NCI-H2029 treated with DMSO at 0.1 percent for 48 hours (cell line): ENCODE measurements at regions not wholly inside any gene's neighbourhood (a gene's known extent, or its start where the extent isn't known, plus 50 kb on each side); places are given as distances from the start of the nearest gene placed in this dataset.

Source experiments
- DNase-seq: peaks from one replicate; lab custom pipeline; 2025; lab: John Stamatoyannopoulos, UW

DNA sequence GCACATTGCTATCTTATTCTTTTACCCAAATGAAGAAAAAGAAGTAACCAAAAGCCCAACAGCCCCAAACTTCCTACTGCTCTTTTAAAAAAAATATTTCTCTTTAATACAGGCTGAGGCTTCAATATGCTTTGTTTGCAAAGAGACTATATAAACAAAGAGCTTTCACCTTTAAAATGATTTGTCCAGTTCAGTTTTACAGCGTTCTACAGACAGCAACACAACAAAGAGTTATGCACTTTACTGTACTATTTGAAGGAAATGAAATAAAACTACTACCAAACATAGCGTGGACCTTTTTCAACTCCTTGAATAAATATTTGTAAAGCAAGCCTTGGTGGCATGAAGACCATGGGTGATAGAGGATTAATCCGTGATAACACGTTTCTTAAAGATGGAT, 151.2 kb downstream of the FGF9 start:
- no peak for DNase-seq

GRCh38 chr13:21823416-21823815, 152.5 kb downstream of the FGF9 start:
- DNase-seq = no peak

GRCh38 chr13:21823949-21824348, 153.1 kb downstream of the FGF9 start:
- DNase-seq = no peak

GRCh38 chr13:21825186-21825585, 154.3 kb downstream of the FGF9 start:
- no peak for DNase-seq

- no peak for DNase-seq
These were observed 154.9 kb downstream of the FGF9 start for GRCh38 chr13:21825801-21826200.

DNA sequence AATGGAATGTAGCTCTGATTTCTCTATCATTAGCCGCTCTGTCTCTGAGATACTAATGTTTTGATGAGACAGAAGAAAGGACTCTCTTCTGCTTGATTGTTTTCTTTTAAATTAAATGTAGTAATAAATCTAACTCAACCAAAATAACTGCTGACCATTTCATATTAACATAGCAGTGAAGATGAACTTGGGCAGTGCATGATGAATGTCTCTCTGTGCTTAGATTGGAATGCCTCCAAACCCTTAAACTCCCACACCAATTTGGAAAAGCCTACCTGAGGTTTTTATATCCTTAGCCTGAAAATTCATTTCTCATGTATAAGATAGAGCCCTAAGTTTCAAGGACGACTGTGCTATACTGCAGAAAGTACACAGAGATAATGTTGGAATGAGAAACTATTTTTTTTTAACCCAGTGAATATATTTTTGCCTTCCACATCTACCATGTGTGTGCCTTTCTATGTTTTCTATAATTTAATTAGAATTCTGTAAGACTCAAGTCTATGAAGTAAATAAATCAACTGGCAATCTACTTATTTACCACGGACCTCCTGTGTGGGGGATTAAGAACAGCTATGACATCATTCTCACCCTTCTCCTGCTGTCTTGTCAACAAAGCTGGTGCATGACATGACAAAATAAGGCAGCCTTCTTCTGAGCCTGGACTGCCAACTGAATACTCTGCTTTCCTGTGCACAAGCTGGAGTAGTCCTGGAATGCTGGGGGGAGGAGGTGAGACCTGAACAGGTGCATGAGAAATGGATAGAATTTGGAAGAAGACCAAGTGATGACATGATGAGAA, 155.5 kb downstream of the FGF9 start:
- DNase-seq = no peak

- DNase-seq = no peak
These were observed 160.9 kb downstream of the FGF9 start for GRCh38 chr13:21831654-21832324.

- no peak for DNase-seq
These were observed 163.0 kb downstream of the FGF9 start for GRCh38 chr13:21833921-21834320.

DNA sequence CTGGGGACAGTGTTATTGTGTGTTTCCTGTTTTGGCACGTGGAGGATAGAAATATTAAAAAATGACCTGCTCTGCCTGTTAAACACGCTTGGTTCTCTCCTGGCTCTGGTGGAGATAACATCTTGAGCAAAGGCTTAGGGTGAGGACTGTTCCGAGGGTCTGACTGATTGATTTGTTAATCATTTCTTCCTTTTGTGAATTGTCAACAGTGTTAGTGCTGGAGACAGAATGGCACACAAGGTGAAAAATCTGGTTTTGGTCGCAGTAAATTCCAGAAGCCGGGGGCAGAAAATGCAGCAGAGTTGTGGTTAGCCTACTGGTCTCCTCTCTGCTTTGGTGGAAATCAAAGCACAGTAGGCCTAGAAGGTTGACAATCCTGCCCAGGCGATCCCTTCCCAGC, 163.6 kb downstream of the FGF9 start:
- no peak for DNase-seq

GRCh38 chr13:21837288-21837687, 166.4 kb downstream of the FGF9 start:
- no peak for DNase-seq

DNA sequence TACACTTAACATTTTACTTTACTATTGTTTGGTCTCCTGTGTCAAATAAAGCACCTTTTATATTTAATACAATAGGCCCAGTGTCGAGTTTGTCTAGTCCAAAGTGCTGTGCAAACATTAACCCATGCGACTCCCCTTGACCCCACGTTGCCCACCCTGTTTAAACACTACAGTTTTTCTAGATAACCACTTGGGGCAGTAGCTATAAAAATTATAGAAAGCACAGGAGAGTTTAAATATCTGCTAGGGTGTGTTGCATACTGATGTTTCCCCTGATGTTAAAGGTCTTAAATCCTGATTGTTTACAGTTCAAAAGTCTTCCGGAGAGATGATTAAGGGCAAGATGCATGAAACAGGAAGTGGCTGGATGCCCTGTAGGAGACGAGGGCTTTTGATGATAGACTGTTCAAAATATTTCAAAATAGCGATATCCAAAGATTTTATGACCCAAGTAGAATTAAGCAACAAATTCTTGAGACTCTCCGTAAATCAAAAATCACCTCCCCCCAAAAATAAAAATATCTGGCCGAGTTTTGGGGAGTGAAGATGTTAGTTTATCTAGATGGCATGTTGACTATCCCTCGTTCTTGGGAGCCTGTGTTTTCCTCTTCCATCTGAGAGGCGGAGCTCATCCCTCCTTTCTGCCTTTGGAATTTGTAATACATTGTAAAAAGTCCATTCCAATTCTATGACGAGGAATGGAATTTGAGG, 167.1 kb downstream of the FGF9 start:
- DNase-seq = no peak

DNA sequence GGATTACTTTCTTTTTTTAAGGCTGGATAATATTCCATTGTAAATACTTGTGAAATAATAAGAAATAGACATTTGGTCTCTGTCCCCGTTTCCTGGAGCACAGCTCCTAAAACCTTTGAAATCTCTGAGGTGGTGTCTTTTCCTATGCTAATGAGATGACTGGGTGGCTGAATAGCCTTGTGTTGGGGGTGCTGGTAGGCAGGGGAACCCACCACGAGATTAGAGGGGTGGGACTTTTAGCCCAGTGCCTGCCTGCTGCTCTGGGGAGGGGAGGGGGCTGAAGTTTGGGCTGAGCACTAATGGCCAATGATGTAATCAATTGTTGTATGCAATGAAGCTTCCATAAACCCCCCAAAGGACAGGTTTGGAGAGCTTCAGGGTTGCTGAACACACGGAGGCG, 175.7 kb downstream of the FGF9 start:
- DNase-seq = no peak

DNA sequence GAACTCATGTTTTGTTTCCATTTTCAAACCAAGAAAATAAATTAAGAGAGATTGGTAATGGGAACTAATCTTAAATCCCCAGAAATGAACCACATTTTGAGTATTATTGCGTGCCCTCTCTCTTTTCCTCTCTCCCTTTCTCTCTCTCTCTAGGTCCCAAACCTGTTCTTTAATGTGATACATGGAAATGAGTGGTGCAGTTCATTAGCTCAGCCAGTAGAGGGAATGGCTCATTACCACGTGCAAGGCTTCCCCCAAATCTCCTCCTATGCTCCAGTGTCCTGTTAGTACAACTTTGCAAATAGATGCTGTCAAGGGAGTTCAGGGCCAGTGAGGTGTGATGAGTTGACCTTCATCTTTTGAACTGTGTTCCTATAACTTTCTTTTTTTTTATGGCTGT, 178.4 kb downstream of the FGF9 start:
- no peak for DNase-seq

- DNase-seq = no peak
These were observed 179.4 kb downstream of the FGF9 start for GRCh38 chr13:21850013-21851006.

DNA sequence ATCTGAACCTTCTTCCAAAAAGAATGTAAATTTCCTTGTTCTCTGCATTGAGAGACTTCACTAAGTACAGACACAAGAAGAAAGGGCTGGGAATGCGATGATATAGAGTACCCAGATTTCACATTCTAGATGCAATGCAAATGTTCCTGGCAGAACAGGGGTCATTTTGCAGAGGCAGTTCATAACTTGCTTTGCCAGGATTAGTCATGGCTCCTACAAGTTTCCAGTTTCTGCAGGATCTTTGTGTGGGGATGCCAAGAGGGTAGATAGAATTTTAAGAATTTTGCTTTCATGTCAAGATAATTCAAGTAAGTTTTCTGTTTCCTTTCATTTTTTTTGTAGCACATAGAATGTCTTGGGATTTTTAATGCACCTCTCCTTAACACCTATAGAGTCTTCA, 181.2 kb downstream of the FGF9 start:
- DNase-seq = no peak

DNA sequence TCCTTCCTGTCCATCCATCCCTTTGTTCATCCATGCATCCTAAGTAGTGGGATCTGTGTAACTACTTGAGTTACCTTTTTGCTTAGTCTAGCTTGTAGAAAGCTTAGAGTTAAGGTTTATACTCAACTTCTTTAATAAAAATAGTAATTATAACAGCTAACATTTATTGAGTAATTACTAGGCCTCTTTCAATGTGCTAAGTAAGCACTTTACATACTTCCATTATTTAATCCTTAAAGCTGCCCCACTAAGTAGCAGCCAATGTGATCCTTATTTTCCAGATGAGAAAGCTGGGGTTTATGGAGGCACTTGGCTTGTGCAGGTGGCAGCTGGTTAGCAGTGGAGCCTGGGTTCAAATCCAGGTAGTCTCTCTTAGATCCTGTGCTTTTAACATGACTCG, 182.9 kb downstream of the FGF9 start:
- no peak for DNase-seq

- DNase-seq = no peak
These were observed 197.9 kb downstream of the FGF9 start for GRCh38 chr13:21868823-21869222.

- no peak for DNase-seq
These were observed 200.5 kb downstream of the FGF9 start for GRCh38 chr13:21871382-21871781.

DNA sequence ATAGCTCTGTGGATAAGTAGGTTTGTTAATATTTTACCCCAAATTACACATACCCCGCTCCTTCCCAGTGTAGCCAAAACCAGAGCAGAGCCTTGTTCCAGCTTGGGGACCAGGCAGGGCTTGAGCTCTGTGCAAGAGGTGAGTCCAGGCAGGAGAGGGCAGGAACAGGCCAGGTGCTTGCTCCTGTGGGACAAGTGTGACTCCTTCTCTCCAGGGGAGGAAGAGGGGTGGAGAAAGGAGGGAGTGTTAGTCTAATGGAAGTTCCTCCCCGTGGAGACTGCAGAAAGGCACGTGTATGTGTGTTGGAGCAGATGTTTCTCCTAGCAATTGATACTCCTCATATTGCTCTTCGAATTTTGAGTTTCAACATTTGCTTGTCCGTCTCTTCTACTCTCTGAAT, 201.0 kb downstream of the FGF9 start:
- no peak for DNase-seq

DNA sequence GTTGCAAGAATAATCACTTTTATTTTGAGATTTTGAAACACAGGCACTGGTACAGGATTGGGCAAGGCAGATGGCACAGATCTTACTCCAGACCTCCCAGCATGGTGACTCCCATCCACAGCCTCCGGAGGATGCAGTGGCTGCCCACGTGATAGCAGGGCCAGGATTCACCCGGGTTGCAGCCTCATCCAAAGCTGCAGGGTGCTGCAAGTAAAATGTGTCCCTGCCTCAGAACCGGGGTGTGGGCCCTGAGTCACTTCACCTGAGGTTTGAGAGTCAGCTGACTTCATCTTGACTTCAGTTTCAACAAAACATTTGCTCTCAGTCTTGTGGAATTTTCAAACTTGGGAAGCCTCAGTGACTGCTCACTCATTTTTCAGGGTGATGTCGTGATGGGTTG, 201.9 kb downstream of the FGF9 start:
- DNase-seq = no peak

DNA sequence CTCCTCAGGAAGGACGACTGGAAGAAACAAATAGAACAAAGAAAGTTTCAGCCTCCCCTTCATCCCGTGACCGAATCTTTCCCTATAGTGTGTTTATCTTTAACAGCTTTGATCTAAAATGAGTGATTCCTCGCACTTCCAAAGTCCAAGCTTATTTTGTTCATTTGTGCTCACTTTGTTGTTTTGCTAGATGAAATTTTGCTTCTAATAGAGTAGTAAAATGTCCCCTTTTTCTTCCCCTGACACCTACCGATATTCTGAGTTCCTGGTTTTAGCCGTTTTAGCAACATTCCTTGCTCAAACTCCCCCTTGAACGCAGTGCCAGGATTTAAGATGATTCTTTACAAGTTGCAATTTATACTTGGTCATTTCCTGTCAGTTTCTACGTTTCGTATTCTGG, 204.2 kb downstream of the FGF9 start:
- no peak for DNase-seq
